Inflammatory macrophage treated with lipopolysaccharide for 1 hour (primary cell): ENCODE measurements at regions not wholly inside any gene's neighbourhood (a gene's known extent, or its start where the extent isn't known, plus 50 kb on each side); places are given as distances from the start of the nearest gene placed in this dataset.

ENCODE experiments used
- DNase-seq, 2 donors: peaks; one replicate each; pipeline ENCODE4 v3.0.0-alpha.2; 2020 to 2022

GRCh38 chr20:24165301-24166122 lies 176.9 kb upstream of the GGTLC1 start:
- no peak for DNase-seq

GRCh38 chr20:24164360-24164759 lies 175.8 kb upstream of the GGTLC1 start:
- no peak for DNase-seq

- DNase-seq = no peak
These were observed 174.9 kb upstream of the GGTLC1 start for GRCh38 chr20:24163506-24163905.

- DNase-seq = peak; percentile 9 to 27
These were observed 172.1 kb upstream of the GGTLC1 start for GRCh38 chr20:24160563-24161281.

GRCh38 chr20:24158281-24158680 lies 169.7 kb upstream of the GGTLC1 start:
- no peak for DNase-seq

- DNase-seq = no peak
These were observed 168.6 kb upstream of the GGTLC1 start for GRCh38 chr20:24157213-24157612.

- no peak for DNase-seq
These were observed 164.8 kb upstream of the GGTLC1 start for GRCh38 chr20:24153101-24154040.

- DNase-seq = no peak
These were observed 163.2 kb upstream of the GGTLC1 start for GRCh38 chr20:24151621-24152294.

GRCh38 chr20:24150406-24150805 lies 161.8 kb upstream of the GGTLC1 start:
- DNase-seq = no peak

- peak in 1 of 2 donors; percentile 13 for DNase-seq
These were observed 161.3 kb upstream of the GGTLC1 start for GRCh38 chr20:24149881-24150307.

- no peak for DNase-seq
These were observed 160.6 kb upstream of the GGTLC1 start for GRCh38 chr20:24149175-24149574.

GRCh38 chr20:24148372-24148771 lies 159.8 kb upstream of the GGTLC1 start:
- peak; percentile 34 to 38 for DNase-seq

- no peak for DNase-seq
These were observed 159.4 kb upstream of the GGTLC1 start for GRCh38 chr20:24147961-24148360.

GRCh38 chr20:24147479-24147878 lies 158.9 kb upstream of the GGTLC1 start:
- no peak for DNase-seq

- DNase-seq = no peak
These were observed 157.7 kb upstream of the GGTLC1 start for GRCh38 chr20:24146231-24146634.

- DNase-seq = no peak
These were observed 155.8 kb upstream of the GGTLC1 start for GRCh38 chr20:24144371-24144770.

- no peak for DNase-seq
These were observed 152.5 kb upstream of the GGTLC1 start for GRCh38 chr20:24141111-24141510.

GRCh38 chr20:24139846-24140245 lies 151.3 kb upstream of the GGTLC1 start:
- DNase-seq = no peak

- no peak for DNase-seq
These were observed 150.4 kb upstream of the GGTLC1 start for GRCh38 chr20:24138951-24139350.

GRCh38 chr20:24138196-24138857 lies 149.7 kb upstream of the GGTLC1 start:
- DNase-seq = no peak

- DNase-seq = no peak
These were observed 148.2 kb upstream of the GGTLC1 start for GRCh38 chr20:24136659-24137246.
